MM.1S (cell line): ENCODE measurements at regions not wholly inside any gene's neighbourhood (a gene's known extent, or its start where the extent isn't known, plus 50 kb on each side); places are given as distances from the start of the nearest gene placed in this dataset.

ENCODE experiments used
- DNase-seq: peaks from one replicate; pipeline ENCODE4 v3.0.0-alpha.2; 2015
- H2AFZ ChIP-seq: fragments of 300-600 bp; sonication (generic); 2 replicates; pipeline ENCODE4 v1.6.0; 2016; ENCODE audit warnings: antibody characterized with exemption, low read length
- H3F3A ChIP-seq: fragments of 300-600 bp; sonication (generic); 2 replicates; pipeline ENCODE4 v1.6.1; 2016; ENCODE audit warnings: mild to moderate bottlenecking, antibody characterized with exemption, low read length, moderate library complexity, mixed read lengths; ENCODE audit not compliant: insufficient read depth
- H3K27ac ChIP-seq: fragments of 300-600 bp; sonication (generic); 2 replicates; pipeline ENCODE4 v1.5.1; 2016; ENCODE audit warnings: mild to moderate bottlenecking, low read length
- H3K27me3 ChIP-seq: fragments of 300-600 bp; sonication (generic); replicated peaks from 2 replicates; pipeline ENCODE4 v1.6.0; 2016; ENCODE audit warnings: low read length; ENCODE audit not compliant: insufficient read depth
- H3K36me3 ChIP-seq: fragments of 300-600 bp; sonication (generic); replicated peaks from 2 replicates; pipeline ENCODE4 v1.6.1; 2016; ENCODE audit warnings: mild to moderate bottlenecking, low read length, mixed read lengths; ENCODE audit not compliant: insufficient read depth
- H3K4me1 ChIP-seq: fragments of 300-600 bp; sonication (generic); 2 replicates; pipeline ENCODE4 v1.6.1; 2016; ENCODE audit warnings: low read length, mixed read lengths
- H3K4me2 ChIP-seq: fragments of 300-600 bp; sonication (generic); 2 replicates; pipeline ENCODE4 v1.6.0; 2016; ENCODE audit warnings: low read depth, low read length
- H3K4me3 ChIP-seq: fragments of 300-600 bp; sonication (generic); 2 replicates; pipeline ENCODE4 v1.5.1; 2016; ENCODE audit warnings: low read length, mixed read lengths
- H3K79me2 ChIP-seq: fragments of 300-600 bp; sonication (generic); 2 replicates; pipeline ENCODE4 v1.6.1; 2016; ENCODE audit warnings: mixed run types, low read length, mixed read lengths
- H3K9ac ChIP-seq: fragments of 300-600 bp; sonication (generic); 2 replicates; pipeline ENCODE4 v1.6.1; 2016; ENCODE audit warnings: low read length, mixed read lengths
- H3K9me2 ChIP-seq: fragments of 300-600 bp; sonication (generic); replicated peaks from 2 replicates; pipeline ENCODE4 v1.6.1; 2016; ENCODE audit warnings: mild to moderate bottlenecking, low read length, mixed read lengths; ENCODE audit not compliant: insufficient read depth
- H3K9me3 ChIP-seq: fragments of 300-600 bp; sonication (generic); replicated peaks from 2 replicates; pipeline ENCODE4 v1.6.1; 2016; ENCODE audit warnings: mild to moderate bottlenecking, low read length, mixed read lengths; ENCODE audit not compliant: insufficient read depth
- H4K20me1 ChIP-seq: fragments of 300-600 bp; sonication (generic); 2 replicates; pipeline ENCODE4 v1.6.1; 2016; ENCODE audit warnings: mild to moderate bottlenecking, low read length, moderate library complexity, mixed read lengths; ENCODE audit not compliant: insufficient read depth
- EZH2 ChIP-seq: fragments of 300-600 bp; sonication (generic); optimal IDR thresholded peaks from 2 replicates; pipeline ENCODE3; 2017; ENCODE audit warnings: low read depth, mild to moderate bottlenecking, antibody characterized with exemption, low read length, mixed read lengths
- EZH2phosphoT487 ChIP-seq: fragments of 300-600 bp; sonication (generic); IDR thresholded peaks from 2 replicates; pipeline ENCODE4 v1.6.1; 2018; ENCODE audit warnings: antibody characterized with exemption, low read length
- TF ChIP-seq, protein P1 (sequence below): fragments of 300-600 bp; sonication (generic); IDR thresholded peaks from 2 replicates; pipeline ENCODE4 v1.5.1; 2016; ENCODE audit warnings: antibody characterized with exemption, low read length, mixed read lengths

DNA sequence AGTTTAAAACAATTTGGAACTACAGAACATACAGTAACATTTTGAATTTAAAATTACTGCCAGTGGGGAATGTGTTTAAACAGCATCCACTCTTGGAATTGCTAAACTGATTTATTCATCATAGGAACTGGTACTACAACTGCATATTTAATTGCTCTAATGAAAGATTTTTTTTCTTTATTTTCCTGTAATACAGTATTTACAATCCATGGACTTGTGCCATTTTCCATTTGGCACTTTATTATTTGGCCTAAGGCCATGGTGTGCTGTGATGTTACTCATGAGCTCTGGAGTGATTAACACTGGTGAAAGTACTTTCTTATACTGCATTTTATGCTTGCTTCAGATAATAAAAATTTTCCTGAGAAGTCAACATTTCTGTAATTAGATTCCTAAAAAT is 69.7 kb upstream of the NUDT6 start:
- Histone ChIP-seq H3K4me3 (no peak overlapping the region), H3K79me2 (0 out of 2 replicates have a peak, but pooled peaks cover 2% of the 10 kb centered on the region), H3K9ac (no peak overlapping the region), H3K9me2 (no peaks in the 10 kb centered on the region), H2AFZ (no peak overlapping the region), H3K36me3 (no peaks in the 10 kb centered on the region), H3K27me3 (no peaks in the 10 kb centered on the region), H3K4me2 (no peak overlapping the region), H4K20me1 (no peaks in the 10 kb centered on the region), H3K27ac (no peak overlapping the region), H3K9me3 (no peaks in the 10 kb centered on the region), H3K4me1 (no peaks in the 10 kb centered on the region), H3F3A (no peaks in the 10 kb centered on the region)
- TF ChIP-seq EZH2phosphoT487 (no peak), EZH2 (no peak)
- TF ChIP-seq, protein P1, sequence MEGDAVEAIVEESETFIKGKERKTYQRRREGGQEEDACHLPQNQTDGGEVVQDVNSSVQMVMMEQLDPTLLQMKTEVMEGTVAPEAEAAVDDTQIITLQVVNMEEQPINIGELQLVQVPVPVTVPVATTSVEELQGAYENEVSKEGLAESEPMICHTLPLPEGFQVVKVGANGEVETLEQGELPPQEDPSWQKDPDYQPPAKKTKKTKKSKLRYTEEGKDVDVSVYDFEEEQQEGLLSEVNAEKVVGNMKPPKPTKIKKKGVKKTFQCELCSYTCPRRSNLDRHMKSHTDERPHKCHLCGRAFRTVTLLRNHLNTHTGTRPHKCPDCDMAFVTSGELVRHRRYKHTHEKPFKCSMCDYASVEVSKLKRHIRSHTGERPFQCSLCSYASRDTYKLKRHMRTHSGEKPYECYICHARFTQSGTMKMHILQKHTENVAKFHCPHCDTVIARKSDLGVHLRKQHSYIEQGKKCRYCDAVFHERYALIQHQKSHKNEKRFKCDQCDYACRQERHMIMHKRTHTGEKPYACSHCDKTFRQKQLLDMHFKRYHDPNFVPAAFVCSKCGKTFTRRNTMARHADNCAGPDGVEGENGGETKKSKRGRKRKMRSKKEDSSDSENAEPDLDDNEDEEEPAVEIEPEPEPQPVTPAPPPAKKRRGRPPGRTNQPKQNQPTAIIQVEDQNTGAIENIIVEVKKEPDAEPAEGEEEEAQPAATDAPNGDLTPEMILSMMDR = no peak
- no peak for DNase-seq

DNA sequence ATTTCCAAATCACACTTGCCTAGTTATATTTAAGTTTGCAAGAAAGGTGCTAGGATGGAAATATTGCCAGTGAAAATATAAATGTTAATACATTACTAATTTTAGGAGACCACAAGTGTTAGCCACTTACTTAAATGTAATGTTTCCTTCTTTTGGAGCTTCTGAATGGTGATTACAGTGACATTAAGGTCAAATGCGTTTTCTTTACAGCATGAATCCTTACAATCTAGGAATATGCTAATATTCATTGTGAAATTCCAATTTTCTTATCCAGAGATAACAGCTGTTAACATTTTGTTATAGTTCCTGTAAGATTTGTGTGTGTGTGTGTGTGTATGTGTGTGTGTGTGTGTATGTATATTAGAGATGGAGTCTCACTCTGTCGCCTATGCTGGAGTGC is 70.2 kb upstream of the NUDT6 start:
- TF ChIP-seq, protein P1 = no peak
- TF ChIP-seq EZH2phosphoT487 (no peak), EZH2 (no peak)
- Histone ChIP-seq H3K27ac (no peak overlapping the region), H3K27me3 (no peaks in the 10 kb centered on the region), H3K4me2 (no peak overlapping the region), H3K4me1 (peaks cover 4% of the 10 kb centered on the region; the same call in 1 of the 2 replicates), H3F3A (no peaks in the 10 kb centered on the region), H3K9me2 (no peaks in the 10 kb centered on the region), H3K36me3 (no peaks in the 10 kb centered on the region), H2AFZ (no peak overlapping the region), H3K79me2 (0 out of 2 replicates have a peak, but pooled peaks cover 2% of the 10 kb centered on the region), H3K4me3 (no peak overlapping the region), H4K20me1 (no peaks in the 10 kb centered on the region), H3K9ac (no peak overlapping the region), H3K9me3 (no peaks in the 10 kb centered on the region)
- no peak for DNase-seq

DNA sequence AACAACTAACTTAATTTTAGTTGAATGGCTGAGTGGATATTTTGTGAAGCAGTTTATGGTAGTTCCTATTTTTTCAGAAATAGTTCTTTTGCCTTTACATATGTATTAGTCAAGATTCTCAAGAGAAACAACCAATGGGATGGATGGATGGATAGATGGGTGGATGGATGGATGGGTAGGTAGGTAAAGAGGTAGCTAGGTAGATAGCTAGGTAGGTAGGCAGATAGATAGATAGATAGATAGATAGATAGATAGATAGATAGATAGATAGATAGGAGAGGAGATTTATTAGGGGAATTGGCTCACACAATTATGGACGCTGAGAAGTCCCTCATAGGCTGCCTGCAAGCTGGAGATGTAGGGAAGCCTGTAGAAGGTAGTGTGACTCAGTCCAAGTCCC is 74.0 kb upstream of the NUDT6 start:
- TF ChIP-seq, protein P1 = no peak
- TF ChIP-seq EZH2phosphoT487 = no peak
- TF ChIP-seq EZH2 = no peak
- no peaks in the 10 kb centered on the region for H3K9me3 ChIP-seq
- H3K9ac ChIP-seq = no peak overlapping the region
- DNase-seq = no peak
- no peak overlapping the region for H3K27ac ChIP-seq
- H3K79me2 ChIP-seq = no peaks in the 10 kb centered on the region
- H3K4me2 ChIP-seq = no peak overlapping the region
- H3F3A ChIP-seq = no peaks in the 10 kb centered on the region
- no peaks in the 10 kb centered on the region for H3K27me3 ChIP-seq
- H3K4me3 ChIP-seq = no peak overlapping the region
- no peaks in the 10 kb centered on the region for H3K36me3 ChIP-seq
- peaks cover 8% of the 10 kb centered on the region; the same call in 1 of the 2 replicates for H3K4me1 ChIP-seq
- H2AFZ ChIP-seq = no peak overlapping the region
- H4K20me1 ChIP-seq = no peaks in the 10 kb centered on the region
- no peaks in the 10 kb centered on the region for H3K9me2 ChIP-seq
